GM18526 (cell line): ENCODE measurements at regions not wholly inside any gene's neighbourhood (a gene's known extent, or its start where the extent isn't known, plus 50 kb on each side); places are given as distances from the start of the nearest gene placed in this dataset.

Source experiments
- POLR2A ChIP-seq: IDR thresholded peaks from 3 replicates; pipeline ENCODE4 v1.6.1; 2011; ENCODE audit not compliant: insufficient read length; ENCODE audit errors: extremely low read depth

GRCh38 chr2:118665784-118666529 lies 181.5 kb downstream of the EN1 start:
- TF ChIP-seq POLR2A = no peak

- TF ChIP-seq POLR2A = no peak
Observed at GRCh38 chr2:118661179-118661578, 186.3 kb downstream of the EN1 start.

- TF ChIP-seq POLR2A = no peak
Observed at GRCh38 chr2:118658596-118659198, 188.8 kb downstream of the EN1 start.

- TF ChIP-seq POLR2A = no peak
Observed at GRCh38 chr2:118657466-118657865, 190.0 kb downstream of the EN1 start.

- no peak for TF ChIP-seq POLR2A
Observed at GRCh38 chr2:118654945-118655344, 192.5 kb downstream of the EN1 start.

GRCh38 chr2:118650327-118650726 lies 197.1 kb downstream of the EN1 start:
- TF ChIP-seq POLR2A = no peak

- TF ChIP-seq POLR2A = no peak
Observed at GRCh38 chr2:118645876-118646275, 201.6 kb downstream of the EN1 start.

GRCh38 chr2:118644190-118644589 lies 203.3 kb downstream of the EN1 start:
- TF ChIP-seq POLR2A = no peak

- no peak for TF ChIP-seq POLR2A
Observed at GRCh38 chr2:118643294-118643693, 204.2 kb downstream of the EN1 start.

- TF ChIP-seq POLR2A = no peak
Observed at GRCh38 chr2:118642501-118642900, 204.9 kb downstream of the EN1 start.

GRCh38 chr2:118641711-118642110 lies 205.7 kb downstream of the EN1 start:
- no peak for TF ChIP-seq POLR2A

GRCh38 chr2:118639371-118639770 lies 208.1 kb downstream of the EN1 start:
- TF ChIP-seq POLR2A = no peak

- TF ChIP-seq POLR2A = no peak
Observed at GRCh38 chr2:118638453-118638852, 209.0 kb downstream of the EN1 start.

GRCh38 chr2:118635891-118636290 lies 211.6 kb downstream of the EN1 start:
- TF ChIP-seq POLR2A = no peak

- no peak for TF ChIP-seq POLR2A
Observed at GRCh38 chr2:118634876-118635275, 212.6 kb downstream of the EN1 start.

GRCh38 chr2:118633371-118634018 lies 214.0 kb downstream of the EN1 start:
- TF ChIP-seq POLR2A = no peak
